Hepatocyte (in vitro differentiated cells): ENCODE measurements at regions not wholly inside any gene's neighbourhood (a gene's known extent, or its start where the extent isn't known, plus 50 kb on each side); places are given as distances from the start of the nearest gene placed in this dataset.

Experiments used
- CTCF ChIP-seq: fragments of 200-600 bp; sonication (generic); IDR thresholded peaks from 2 replicates; pipeline ENCODE4 v1.5.1; 2016; ENCODE audit warnings: antibody characterized with exemption, mild to moderate bottlenecking; ENCODE audit not compliant: poor library complexity
- EZH2 ChIP-seq: fragments of 200-600 bp; sonication (generic); IDR thresholded peaks from 2 replicates; pipeline ENCODE4 v1.6.1; 2016; ENCODE audit warnings: antibody characterized with exemption, mild to moderate bottlenecking, borderline replicate concordance

GRCh38 chr15:46343196-46343935 is 708.5 kb downstream of the SQOR start:
- TF ChIP-seq CTCF (no peak), EZH2 (no peak)
